GM18873 (cell line): ENCODE measurements at regions not wholly inside any gene's neighbourhood (a gene's known extent, or its start where the extent isn't known, plus 50 kb on each side); places are given as distances from the start of the nearest gene placed in this dataset.
"Not testable (repeated sequence)": the region's sequence is repeated elsewhere in the genome, so short reads cannot be mapped to it uniquely, and the experiment has no call there.

Experiments used
- ATAC-seq: cut with Tn5 transposase; IDR thresholded peaks from one replicate; pipeline ENCODE4 v1.9.1; 2021; ENCODE audit warnings: mild to moderate bottlenecking, moderate library complexity, moderate number of reproducible peaks; ENCODE audit not compliant: unreplicated experiment, low FRiP score

DNA sequence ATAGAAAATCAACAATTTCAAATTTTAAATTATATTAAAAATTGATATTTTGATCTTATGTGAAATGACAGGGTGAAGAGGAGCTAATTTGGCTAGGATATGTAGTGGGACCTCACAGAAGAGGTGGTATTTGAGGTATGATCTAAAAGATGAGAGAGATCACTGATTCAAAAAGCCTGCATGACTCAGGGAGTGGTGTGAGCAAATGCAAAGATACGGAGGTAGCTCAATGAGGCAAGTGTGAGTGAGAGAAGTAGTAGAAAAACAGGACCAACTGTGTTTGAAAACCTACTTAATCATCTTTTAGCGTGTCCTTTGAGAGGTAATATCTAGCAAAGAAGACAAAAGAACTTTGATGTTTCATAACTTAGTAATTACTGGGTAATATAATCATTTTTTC, 557.5 kb downstream of the DSC3 start:
- no peak for ATAC-seq

DNA sequence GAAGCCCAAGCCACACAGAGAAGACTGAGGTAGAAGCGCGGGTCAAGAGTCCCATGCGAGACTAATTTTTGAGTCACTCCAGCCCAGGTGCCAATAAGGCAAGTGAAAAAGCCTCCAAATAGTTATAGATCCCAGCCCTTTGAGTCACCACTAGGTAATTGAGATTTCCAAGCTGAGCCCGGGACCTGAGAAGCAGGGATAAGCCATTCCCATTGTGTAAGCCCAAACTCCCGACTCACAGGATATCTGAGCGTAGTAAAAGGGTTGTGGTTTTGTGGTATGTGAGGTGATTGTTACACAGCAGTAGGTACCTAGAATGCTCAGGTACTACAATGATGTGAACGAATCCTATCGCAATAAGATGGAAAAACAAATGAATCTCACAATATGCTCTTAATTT, 560.7 kb downstream of the DSC3 start:
- ATAC-seq, result no peak

DNA sequence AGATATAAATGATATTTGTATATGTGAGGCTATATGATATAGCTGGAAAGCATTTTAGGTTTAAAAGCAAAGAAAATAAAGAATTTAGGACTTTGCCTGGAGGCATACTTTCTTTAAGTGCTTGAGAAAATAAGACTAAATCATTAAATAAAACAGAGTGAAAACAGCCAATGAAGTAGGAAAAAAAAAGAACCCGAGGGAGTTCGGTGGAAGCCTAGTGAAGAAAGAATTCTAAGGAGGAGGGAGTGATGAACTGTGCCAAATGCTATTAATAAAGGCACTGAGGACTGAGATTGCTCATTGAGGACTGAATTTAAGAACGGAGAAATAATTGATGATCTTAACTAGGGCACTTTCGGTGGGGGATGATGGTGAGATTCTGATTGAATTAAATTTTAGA, 573.5 kb downstream of the DSC3 start:
- no peak for ATAC-seq

DNA sequence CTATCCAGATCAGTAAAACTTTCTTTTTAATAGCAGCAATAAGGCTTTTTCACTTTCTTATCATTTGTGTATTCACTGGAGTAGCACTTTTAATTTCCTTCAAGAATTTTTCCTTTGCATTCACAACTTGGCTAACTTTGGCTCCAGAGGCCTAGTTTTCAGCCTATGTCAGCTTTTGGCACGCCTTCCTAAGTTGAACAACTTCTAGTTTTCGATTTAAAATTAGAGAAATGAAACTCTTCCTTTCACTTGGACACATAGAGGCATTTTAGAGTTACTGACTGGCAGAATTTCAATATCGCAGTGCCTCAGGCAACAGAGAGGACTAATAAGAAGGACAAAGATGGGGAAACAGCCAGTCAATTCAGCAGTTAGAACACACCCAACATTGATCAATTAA, 577.4 kb downstream of the DSC3 start:
- ATAC-seq, result no peak

DNA sequence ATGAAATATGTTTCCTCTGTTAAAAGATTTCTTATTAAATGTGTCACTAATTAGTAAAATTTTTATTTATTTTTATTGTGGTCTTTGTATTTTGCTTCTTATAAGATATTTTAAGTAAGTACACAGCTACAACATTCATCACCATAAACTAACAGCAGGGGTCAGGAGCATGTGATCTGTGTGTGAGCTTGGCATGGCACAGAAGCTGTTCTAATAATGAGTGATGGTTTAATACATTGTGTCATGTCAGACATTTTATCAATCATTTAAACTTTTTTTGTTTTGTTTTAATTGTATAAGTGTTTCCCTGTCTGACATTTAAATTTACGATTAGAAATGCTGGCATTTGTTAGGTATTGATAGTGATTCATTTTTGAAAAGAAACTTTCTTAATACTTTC, 585.4 kb downstream of the DSC3 start:
- no peak for ATAC-seq

DNA sequence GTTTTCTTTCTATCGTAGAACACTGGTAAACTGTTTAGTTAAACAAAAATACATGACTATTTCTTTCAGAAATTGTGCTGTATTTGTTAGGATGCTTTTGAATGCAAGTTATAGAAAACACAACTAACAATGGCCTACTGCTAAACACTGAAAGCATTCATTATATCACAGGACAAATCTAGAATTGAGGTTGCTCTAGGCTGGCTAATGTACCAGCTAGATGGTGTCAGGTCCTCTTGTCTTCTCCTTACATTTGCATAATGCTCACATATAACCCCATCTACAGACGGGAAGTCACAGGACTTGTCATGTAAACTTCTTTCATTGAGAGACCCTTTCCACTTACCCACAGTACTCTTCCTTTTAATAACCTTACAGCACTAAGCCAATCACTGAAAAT, 586.8 kb downstream of the DSC3 start:
- ATAC-seq, result no peak

DNA sequence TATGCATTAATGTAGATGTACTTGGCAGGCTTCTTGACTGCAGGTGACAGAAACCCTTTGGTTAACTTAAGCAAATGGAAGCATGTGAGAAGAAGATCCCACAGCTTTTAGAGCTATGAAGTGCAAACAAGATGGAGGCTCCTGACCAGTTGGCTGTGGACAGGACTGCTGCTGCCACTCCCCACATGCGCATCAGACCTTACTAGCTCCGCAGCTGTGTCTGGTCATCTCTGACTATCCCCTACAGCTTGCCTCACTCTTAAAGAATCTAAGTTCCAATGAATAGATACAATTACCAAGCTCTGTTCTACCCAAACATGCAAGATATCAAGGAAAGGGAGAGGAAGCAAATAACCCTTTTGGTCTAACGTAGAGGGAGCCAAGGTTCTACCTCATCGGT, 587.6 kb downstream of the DSC3 start:
- no peak for ATAC-seq

DNA sequence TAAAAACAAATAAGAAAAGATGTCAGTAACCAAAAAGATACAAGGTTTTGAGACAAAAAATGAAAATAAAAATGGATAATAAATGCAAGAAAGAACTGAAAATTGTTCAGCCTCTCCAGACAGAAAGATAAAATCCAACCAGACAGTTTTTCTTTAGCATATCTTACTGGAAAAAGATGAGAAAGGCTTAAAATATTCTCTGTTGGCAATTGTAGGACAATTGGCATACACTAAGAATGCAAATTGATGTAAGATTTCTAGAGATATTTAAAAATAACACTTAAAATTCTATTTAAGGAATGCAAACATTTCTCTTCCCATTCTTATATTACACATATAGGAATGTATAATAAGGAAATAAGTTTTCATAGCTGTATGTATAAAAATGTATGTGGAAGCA, 590.6 kb downstream of the DSC3 start:
- ATAC-seq, result no peak

DNA sequence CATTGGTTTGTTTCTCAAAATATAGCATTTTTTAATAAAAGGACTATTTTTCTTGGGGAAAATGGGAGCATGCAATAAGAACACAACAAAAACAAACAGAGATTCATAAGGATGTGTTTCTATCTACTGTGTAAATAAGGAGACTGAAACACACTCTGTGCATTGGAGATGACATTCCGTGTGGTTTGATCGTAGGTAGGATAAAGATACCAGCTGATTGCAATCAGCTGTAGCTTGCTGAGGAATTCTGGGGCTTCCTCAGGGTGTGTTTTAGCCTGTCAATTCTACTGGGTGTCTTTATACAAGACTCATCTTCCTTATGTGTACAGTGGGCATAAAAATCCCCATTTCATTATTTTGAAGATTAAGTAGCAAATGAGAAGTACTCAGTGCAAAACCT, 591.6 kb downstream of the DSC3 start:
- no peak for ATAC-seq

DNA sequence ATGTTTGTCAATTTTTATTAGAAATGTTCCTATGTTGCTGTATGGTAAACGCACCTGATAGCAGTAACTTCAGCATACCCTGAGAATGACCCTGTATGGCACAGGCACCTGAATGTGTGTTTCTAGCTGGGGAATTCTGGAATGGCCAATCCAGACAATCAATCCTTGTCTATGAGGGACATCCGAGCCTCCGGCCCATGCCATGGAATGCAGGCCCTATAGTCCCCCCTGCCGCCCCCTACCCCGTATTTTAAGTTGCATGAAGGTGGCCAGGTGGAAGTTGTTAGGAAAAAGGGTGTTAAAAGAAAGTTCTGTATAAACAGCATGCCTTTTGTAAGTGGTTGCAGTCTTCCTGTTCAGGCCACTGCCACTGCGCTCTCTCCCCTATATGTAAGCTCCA, 595.9 kb downstream of the DSC3 start:
- ATAC-seq, result no peak

DNA sequence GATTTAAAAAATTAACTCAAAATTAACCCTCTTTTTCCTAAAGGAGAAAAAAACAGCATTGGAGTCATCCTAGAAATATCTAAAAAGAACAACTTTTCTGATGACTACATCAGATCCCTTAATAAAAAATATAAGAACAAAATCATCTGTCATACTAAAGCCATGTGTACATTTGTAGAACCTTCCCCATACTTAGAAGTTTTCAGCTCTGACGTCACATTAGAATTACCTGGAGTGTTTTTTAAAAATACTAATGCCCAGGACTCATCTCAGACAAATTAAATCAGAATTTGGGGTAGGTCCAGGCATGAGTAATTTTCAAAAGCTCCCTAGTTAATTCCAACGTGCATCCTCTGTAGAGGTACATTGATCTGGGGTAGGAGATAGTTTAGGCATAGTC, 598.0 kb downstream of the DSC3 start:
- no peak for ATAC-seq

DNA sequence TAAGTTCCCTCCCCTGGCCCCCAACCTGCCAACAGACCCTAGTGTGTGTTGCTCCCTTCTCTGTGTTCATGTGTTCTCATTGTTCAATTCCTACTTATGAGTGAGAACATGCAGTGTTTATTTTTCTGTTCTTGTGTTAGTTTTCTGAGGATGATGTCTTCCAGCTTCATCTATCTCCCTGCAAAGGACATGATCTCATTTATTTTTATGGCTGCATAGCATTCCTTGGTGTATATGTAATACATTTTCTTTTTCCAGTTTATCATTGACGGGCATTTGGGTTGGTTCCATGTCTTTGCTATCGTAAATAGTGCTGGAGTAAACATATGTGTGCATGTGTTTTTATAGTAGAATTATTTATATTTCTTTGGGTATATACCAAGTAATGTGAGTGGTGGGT, 602.2 kb downstream of the DSC3 start:
- no peak for ATAC-seq

DNA sequence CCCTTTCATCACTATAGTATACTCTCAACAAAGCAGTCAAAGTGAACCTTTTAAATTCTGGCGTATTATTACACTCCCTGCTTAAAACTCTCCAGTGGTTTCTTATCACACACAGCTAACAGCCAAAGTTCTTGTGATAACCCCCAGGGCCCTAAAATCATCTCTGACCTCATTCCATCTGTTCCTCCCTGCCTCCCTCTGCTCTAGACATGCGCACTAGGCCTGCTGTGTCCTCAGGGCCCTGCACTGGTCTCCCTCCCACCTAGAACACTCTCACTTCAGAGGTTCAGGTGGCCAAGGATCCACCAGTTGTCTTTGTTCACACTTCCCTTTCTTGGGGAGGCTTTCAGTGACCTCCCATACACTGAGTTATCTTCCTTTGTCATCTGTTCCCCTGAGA, 603.4 kb downstream of the DSC3 start:
- no peak for ATAC-seq

DNA sequence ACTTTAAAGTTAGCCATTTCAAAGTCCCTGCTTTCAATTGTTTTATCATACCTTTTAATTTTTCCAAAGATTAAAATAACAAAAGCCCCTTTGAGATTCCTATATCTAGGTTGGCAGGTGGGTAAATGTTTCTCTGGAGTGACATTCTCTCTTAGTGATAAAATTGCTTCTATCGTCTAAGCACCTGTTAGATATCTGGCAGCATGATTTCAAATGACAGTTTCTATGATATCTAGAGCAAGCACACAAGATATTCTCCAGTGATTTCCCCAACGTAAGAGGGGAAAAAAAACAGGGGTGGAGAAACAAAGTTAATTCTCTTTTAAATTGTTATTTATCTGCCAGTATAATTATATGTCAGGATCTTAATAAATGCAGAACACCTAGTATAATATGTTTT, 610.2 kb downstream of the DSC3 start:
- no peak for ATAC-seq

DNA sequence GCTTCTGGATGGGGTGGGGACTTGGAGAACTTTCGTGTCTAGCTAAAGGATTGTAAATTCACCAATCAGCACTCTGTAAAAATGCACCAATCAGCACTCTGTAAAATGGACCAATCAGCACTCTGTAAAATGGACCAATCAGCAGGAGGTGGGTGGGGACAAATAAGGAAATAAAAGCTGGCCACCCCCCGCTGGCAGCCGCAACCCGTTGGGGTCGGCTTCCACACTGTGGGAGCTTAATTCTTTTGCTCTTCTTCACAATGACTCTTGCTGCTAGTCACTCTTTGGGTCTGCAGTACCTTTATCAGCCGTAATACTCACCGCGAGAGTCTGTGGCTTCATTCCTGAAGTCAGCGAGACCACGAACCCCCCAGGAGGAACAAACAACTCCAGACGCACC, 623.1 kb downstream of the DSC3 start:
- ATAC-seq, result not testable (repeated sequence)

DNA sequence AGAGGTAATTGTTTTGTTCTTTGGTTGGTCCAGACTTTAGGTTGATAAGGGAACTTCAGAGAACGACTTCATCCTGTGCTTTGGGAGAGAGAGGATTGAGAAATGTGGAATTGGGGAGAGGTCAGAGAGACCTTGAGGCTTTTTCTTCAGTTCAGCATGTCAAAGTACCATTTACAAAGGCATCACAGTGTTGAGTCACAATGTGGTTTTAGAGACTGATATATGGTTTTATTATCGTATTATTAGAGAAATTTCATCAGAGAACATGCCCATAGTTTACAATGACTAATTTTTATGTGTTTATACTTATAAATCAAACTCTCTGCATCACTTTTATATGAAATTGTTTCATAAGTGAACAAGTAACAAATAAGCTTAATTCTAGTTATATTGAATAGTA, 626.6 kb downstream of the DSC3 start:
- no peak for ATAC-seq

DNA sequence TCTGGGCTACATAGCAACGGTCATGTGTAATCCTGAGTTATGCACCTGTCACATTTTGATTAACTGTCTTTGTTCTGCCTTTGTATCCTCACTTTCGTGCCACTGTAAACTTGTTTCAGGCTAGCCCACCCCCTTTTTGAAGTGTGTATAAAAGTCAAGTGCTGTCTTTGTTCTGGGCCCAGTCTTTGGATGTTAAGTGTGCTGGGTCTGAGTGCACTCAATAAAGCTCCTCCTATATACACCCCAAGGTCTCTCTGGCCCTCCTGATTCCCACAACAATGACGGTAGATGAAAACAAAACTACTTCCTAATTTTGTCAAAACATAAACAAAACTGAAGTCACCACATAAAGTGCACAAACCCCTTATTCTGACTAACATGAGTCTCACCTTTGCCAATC, 633.4 kb downstream of the DSC3 start:
- ATAC-seq, result no peak

DNA sequence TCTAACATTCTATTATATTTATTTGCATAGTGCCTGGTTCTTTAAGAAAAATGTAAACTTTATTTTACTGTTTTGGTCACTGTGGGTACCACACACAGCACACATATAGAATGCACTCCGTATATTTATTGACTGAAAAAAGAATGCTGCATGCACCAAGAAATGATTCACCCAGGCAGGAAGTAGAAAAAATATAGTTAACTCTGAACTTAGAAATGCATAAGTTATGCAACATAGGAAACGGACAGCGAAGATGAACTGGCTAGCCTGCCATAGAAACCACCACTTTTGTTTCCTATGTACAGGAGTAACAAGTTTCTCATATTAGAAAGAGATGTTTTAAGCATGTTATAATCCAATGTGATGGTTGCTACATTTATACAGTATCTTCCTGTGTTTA, 635.8 kb downstream of the DSC3 start:
- ATAC-seq, result no peak

DNA sequence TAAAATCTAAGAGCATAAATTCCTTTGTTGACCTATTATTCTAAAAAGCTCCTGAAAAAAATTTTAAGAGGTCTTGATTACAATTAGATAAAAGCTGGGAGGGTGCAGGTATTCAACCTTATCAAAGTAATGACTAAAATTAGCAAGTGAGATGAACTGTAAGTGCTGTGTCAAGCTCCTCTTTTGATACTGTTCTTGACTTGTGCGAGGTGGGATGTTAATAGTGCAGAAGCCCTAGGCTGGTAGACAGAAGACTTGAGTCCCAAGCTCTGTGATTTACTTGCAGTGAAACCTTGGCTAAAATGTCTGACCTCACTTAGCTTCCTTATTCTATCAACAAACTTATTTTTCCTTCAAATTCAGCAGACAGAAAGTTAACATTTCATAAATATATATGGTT, 637.5 kb downstream of the DSC3 start:
- ATAC-seq, result no peak

DNA sequence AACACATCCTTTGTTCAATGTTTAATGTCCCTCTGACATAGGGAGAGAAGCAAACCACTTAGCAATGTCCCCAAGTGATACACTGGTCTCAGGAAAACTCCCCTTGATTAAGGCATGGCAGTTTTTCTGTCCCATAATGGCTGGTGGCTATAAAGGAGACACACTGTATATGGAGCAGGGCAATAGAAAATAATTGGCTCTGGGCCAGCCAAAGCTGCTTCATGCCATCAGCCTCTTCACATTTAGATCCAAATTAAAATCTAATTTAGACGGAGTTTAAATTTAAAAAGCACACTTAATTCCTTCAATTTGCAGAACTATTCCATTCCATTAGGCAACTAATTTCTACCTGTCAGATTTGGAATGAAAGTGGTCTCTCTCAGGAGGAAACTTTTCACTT, 638.1 kb downstream of the DSC3 start:
- no peak for ATAC-seq

DNA sequence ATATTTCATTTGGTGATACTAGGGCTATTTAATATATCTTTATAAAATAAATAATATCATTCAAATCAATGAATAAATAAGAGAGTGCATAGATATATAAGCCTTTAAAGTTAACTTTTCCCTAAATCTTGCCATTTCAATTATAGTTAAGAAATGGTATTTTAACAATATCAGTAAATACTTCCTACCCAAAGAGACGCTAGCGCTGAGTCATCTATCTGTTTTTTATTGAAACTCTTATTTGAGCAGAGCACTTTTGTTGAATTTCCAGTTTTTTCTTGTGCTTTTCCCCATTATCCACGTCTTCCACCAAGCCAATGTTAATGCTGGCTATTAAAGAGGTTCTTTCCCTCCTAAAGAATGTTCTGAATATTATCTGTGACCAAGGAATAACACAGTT, 639.3 kb downstream of the DSC3 start:
- no peak for ATAC-seq

DNA sequence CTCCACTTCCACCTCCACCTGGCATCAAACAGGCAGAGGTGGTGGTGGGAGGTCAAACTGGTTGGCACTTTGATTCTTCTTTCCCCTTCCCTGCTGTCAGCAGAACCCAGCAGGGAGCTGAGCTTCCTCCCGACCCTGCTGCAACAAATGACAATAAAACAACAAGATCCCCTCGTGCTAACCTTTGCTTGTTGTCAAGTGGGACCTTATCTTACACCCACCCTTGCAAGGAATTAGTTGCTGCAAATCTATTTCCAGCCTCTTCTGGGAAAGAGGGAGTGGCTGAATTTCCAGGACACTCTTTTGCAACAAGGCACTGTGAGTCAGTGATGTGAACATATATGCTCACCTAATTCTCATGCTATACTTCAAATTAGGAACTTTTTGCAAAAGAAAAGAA, 655.1 kb downstream of the DSC3 start:
- ATAC-seq, result no peak

DNA sequence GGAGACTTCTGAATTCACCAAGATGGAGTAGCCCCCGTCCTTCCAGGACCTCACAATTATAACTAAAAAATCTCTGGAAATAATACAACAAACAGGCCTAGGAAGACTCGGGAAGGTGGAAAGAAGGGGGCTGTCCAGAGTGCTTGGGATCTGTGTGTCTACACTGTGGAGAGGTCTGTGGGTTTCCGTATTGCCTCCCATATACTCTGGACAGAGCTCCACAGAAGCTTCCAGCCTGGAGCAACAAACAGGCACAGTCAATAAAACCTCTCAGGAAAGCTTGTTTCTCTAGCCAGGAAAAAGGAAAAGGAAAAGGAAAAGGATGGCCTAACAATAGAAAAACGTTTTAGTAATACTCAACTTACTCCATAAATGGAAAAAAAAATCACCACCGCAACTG, 655.9 kb downstream of the DSC3 start:
- no peak for ATAC-seq

DNA sequence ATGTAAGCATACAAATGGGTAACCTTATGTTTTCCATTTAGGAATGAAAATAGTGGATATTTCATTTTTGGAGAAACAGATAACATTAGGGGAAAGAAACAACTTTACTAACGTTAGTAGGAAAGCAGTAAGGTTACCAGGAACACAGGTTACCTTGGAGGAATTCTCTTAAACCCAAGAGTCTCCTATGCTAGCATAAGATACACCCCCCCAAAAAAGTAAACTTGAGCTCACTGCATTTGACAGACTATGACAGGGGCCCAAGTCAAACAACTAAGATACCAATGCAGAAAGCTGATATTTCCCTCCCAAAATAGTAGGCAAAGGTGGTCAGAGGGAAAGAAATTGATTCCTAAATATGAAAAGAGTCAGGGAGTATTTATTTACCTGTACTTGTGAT, 656.9 kb downstream of the DSC3 start:
- no peak for ATAC-seq
